ENCODE measurements at regions not wholly inside any gene's neighbourhood (a gene's known extent, or its start where the extent isn't known, plus 50 kb on each side); places are given as distances from the start of the nearest gene placed in this dataset.

GRCh38 chr13:54368387-54368786 is 1339.8 kb downstream of the OLFM4 start:
- H3K4me3 ChIP-seq (ENCODE audit: low read length in 2 of 2): no peak overlapping the region
- no peak overlapping the region for H3K27ac ChIP-seq (ENCODE audit: low read depth in 2 of 2, low read length in 2 of 2)
- no peaks in the 10 kb centered on the region for H3K27me3 ChIP-seq (ENCODE audit: control insufficient read depth in 2 of 2, insufficient read depth in 2 of 2, low read length in 2 of 2)
- H3K9ac ChIP-seq (ENCODE audit: low read depth in 1 of 2, low read length in 2 of 2): no peak overlapping the region
- H3K4me1 ChIP-seq (ENCODE audit: control insufficient read depth in 2 of 2, insufficient read depth in 2 of 2, low read length in 2 of 2): no peaks in the 10 kb centered on the region
- H3K36me3 ChIP-seq (ENCODE audit: control insufficient read depth in 2 of 2, insufficient read depth in 2 of 2, low read length in 2 of 2): no peaks in the 10 kb centered on the region
- no peaks in the 10 kb centered on the region for H3K9me3 ChIP-seq (ENCODE audit: control insufficient read depth in 2 of 2, low read length in 2 of 2)

DNA sequence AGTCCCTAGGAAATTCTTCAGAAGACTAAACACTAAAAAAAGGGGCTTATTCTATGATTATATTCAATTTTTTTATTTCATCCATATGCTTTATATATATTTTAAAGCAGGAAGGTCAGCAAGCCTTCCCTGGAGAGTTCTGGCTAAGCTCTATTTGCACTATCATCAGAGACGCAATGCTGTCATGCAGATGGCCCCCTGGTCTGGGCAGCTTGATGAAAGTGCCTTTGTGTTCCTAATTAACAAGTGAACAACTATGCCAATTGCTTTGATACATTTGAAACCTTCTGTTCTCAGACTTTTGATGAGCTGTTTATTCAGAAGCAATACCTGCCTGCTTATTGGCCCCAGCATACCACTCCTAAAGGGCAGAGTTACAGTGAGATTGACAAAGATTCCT is 1344.6 kb downstream of the OLFM4 start:
- no peaks in the 10 kb centered on the region for H3K9me3 ChIP-seq (ENCODE audit: control insufficient read depth in 2 of 2, low read length in 2 of 2)
- H3K27ac ChIP-seq (ENCODE audit: low read depth in 2 of 2, low read length in 2 of 2): no peak overlapping the region
- no peaks in the 10 kb centered on the region for H3K27me3 ChIP-seq (ENCODE audit: control insufficient read depth in 2 of 2, insufficient read depth in 2 of 2, low read length in 2 of 2)
- no peaks in the 10 kb centered on the region for H3K36me3 ChIP-seq (ENCODE audit: control insufficient read depth in 2 of 2, insufficient read depth in 2 of 2, low read length in 2 of 2)
- H3K4me3 ChIP-seq (ENCODE audit: low read length in 2 of 2): no peak overlapping the region
- H3K4me1 ChIP-seq (ENCODE audit: control insufficient read depth in 2 of 2, insufficient read depth in 2 of 2, low read length in 2 of 2): no peaks in the 10 kb centered on the region
- H3K9ac ChIP-seq (ENCODE audit: low read depth in 1 of 2, low read length in 2 of 2): no peak overlapping the region

GRCh38 chr13:54379461-54379860 is 1350.8 kb downstream of the OLFM4 start:
- Histone ChIP-seq H3K4me3 (ENCODE audit: low read length in 2 of 2) (no peak overlapping the region), H3K36me3 (ENCODE audit: control insufficient read depth in 2 of 2, insufficient read depth in 2 of 2, low read length in 2 of 2) (no peaks in the 10 kb centered on the region), H3K27ac (ENCODE audit: low read depth in 2 of 2, low read length in 2 of 2) (no peak overlapping the region), H3K27me3 (ENCODE audit: control insufficient read depth in 2 of 2, insufficient read depth in 2 of 2, low read length in 2 of 2) (no peaks in the 10 kb centered on the region), H3K9me3 (ENCODE audit: control insufficient read depth in 2 of 2, low read length in 2 of 2) (no peaks in the 10 kb centered on the region), H3K9ac (ENCODE audit: low read depth in 1 of 2, low read length in 2 of 2) (no peak overlapping the region), H3K4me1 (ENCODE audit: control insufficient read depth in 2 of 2, insufficient read depth in 2 of 2, low read length in 2 of 2) (no peaks in the 10 kb centered on the region)

GRCh38 chr13:54383604-54384003 is 1355.0 kb downstream of the OLFM4 start:
- Histone ChIP-seq H3K9ac (ENCODE audit: low read depth in 1 of 2, low read length in 2 of 2) (no peak overlapping the region), H3K9me3 (ENCODE audit: control insufficient read depth in 2 of 2, low read length in 2 of 2) (no peaks in the 10 kb centered on the region), H3K27ac (ENCODE audit: low read depth in 2 of 2, low read length in 2 of 2) (no peak overlapping the region), H3K4me3 (ENCODE audit: low read length in 2 of 2) (no peak overlapping the region), H3K4me1 (ENCODE audit: control insufficient read depth in 2 of 2, insufficient read depth in 2 of 2, low read length in 2 of 2) (no peaks in the 10 kb centered on the region), H3K27me3 (ENCODE audit: control insufficient read depth in 2 of 2, insufficient read depth in 2 of 2, low read length in 2 of 2) (no peaks in the 10 kb centered on the region), H3K36me3 (ENCODE audit: control insufficient read depth in 2 of 2, insufficient read depth in 2 of 2, low read length in 2 of 2) (no peaks in the 10 kb centered on the region)

DNA sequence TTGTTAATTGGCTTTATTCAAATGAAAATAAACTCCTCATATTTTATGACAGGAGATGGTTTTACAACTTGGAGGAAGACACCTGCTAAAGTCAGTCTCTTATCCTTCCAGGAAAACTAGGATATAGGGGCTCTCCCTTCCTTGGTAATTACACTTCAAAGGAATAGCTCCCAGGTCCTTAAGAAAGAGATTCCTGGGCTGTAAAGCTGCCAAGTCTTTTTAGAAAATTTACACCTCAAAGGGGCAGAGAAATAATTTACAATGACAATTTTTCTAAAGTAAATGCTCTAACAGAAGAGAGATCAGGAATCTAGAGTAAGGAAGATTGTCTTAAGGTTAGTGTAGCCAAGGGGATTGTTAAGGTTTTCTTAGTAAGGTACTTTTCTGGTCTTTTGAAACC is 1359.0 kb downstream of the OLFM4 start:
- Histone ChIP-seq H3K9ac (ENCODE audit: low read depth in 1 of 2, low read length in 2 of 2) (no peak overlapping the region), H3K4me3 (ENCODE audit: low read length in 2 of 2) (no peak overlapping the region), H3K4me1 (ENCODE audit: control insufficient read depth in 2 of 2, insufficient read depth in 2 of 2, low read length in 2 of 2) (no peaks in the 10 kb centered on the region)

DNA sequence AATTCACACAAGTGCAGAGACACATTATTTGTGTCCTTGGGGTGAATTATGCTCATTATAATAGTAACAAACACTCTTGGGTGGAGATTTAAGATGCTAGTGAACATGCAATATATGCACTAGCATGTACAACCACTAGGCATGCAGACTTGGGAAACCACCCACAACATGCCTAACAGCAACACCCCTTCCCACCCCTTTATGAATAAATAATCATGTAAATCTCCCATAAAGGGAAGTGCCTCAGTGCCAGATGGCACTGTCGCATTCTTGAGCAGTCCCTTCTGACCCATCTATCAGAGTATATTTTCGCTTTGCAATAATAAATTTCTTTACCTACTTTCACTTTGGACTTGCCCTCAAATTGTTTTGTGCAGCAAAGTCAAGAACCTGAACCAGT is 1362.2 kb downstream of the OLFM4 start:
- Histone ChIP-seq H3K27ac (ENCODE audit: low read depth in 2 of 2, low read length in 2 of 2) (no peak overlapping the region), H3K27me3 (ENCODE audit: control insufficient read depth in 2 of 2, insufficient read depth in 2 of 2, low read length in 2 of 2) (no peaks in the 10 kb centered on the region), H3K9ac (ENCODE audit: low read depth in 1 of 2, low read length in 2 of 2) (no peak overlapping the region), H3K4me1 (ENCODE audit: control insufficient read depth in 2 of 2, insufficient read depth in 2 of 2, low read length in 2 of 2) (no peaks in the 10 kb centered on the region), H3K9me3 (ENCODE audit: control insufficient read depth in 2 of 2, low read length in 2 of 2) (peaks cover 0 to 2% of the 10 kb centered on the region in 2 donors), H3K4me3 (ENCODE audit: low read length in 2 of 2) (no peak overlapping the region), H3K36me3 (ENCODE audit: control insufficient read depth in 2 of 2, insufficient read depth in 2 of 2, low read length in 2 of 2) (no peaks in the 10 kb centered on the region)

More for the DNA sequence above, 1359.0 kb downstream of the OLFM4 start:
- H3K27ac ChIP-seq (ENCODE audit: low read depth in 2 of 2, low read length in 2 of 2): no peak overlapping the region
- peaks cover 0 to 2% of the 10 kb centered on the region in 2 donors for H3K9me3 ChIP-seq (ENCODE audit: control insufficient read depth in 2 of 2, low read length in 2 of 2)
- no peaks in the 10 kb centered on the region for H3K27me3 ChIP-seq (ENCODE audit: control insufficient read depth in 2 of 2, insufficient read depth in 2 of 2, low read length in 2 of 2)
- H3K36me3 ChIP-seq (ENCODE audit: control insufficient read depth in 2 of 2, insufficient read depth in 2 of 2, low read length in 2 of 2): no peaks in the 10 kb centered on the region

- H3K9me3 ChIP-seq (ENCODE audit: control insufficient read depth in 2 of 2, low read length in 2 of 2): peaks cover 0 to 2% of the 10 kb centered on the region in 2 donors
- no peak overlapping the region for H3K27ac ChIP-seq (ENCODE audit: low read depth in 2 of 2, low read length in 2 of 2)
These were observed 1365.6 kb downstream of the OLFM4 start for GRCh38 chr13:54394085-54394700.

GRCh38 chr13:54394908-54395307 is 1366.3 kb downstream of the OLFM4 start:
- Histone ChIP-seq H3K4me1 (ENCODE audit: control insufficient read depth in 2 of 2, insufficient read depth in 2 of 2, low read length in 2 of 2) (no peaks in the 10 kb centered on the region), H3K4me3 (ENCODE audit: low read length in 2 of 2) (no peak overlapping the region), H3K27ac (ENCODE audit: low read depth in 2 of 2, low read length in 2 of 2) (no peak overlapping the region), H3K9ac (ENCODE audit: low read depth in 1 of 2, low read length in 2 of 2) (no peak overlapping the region), H3K36me3 (ENCODE audit: control insufficient read depth in 2 of 2, insufficient read depth in 2 of 2, low read length in 2 of 2) (no peaks in the 10 kb centered on the region), H3K27me3 (ENCODE audit: control insufficient read depth in 2 of 2, insufficient read depth in 2 of 2, low read length in 2 of 2) (no peaks in the 10 kb centered on the region), H3K9me3 (ENCODE audit: control insufficient read depth in 2 of 2, low read length in 2 of 2) (peaks cover 0 to 2% of the 10 kb centered on the region in 2 donors)

More at GRCh38 chr13:54394085-54394700, 1365.6 kb downstream of the OLFM4 start:
- Histone ChIP-seq H3K4me1 (ENCODE audit: control insufficient read depth in 2 of 2, insufficient read depth in 2 of 2, low read length in 2 of 2) (no peaks in the 10 kb centered on the region), H3K36me3 (ENCODE audit: control insufficient read depth in 2 of 2, insufficient read depth in 2 of 2, low read length in 2 of 2) (no peaks in the 10 kb centered on the region), H3K4me3 (ENCODE audit: low read length in 2 of 2) (no peak overlapping the region), H3K9ac (ENCODE audit: low read depth in 1 of 2, low read length in 2 of 2) (no peak overlapping the region), H3K27me3 (ENCODE audit: control insufficient read depth in 2 of 2, insufficient read depth in 2 of 2, low read length in 2 of 2) (no peaks in the 10 kb centered on the region)

- Histone ChIP-seq H3K27me3 (ENCODE audit: control insufficient read depth in 2 of 2, insufficient read depth in 2 of 2, low read length in 2 of 2) (no peaks in the 10 kb centered on the region), H3K9ac (ENCODE audit: low read depth in 1 of 2, low read length in 2 of 2) (no peak overlapping the region), H3K9me3 (ENCODE audit: control insufficient read depth in 2 of 2, low read length in 2 of 2) (peaks cover 0 to 1% of the 10 kb centered on the region in 2 donors), H3K36me3 (ENCODE audit: control insufficient read depth in 2 of 2, insufficient read depth in 2 of 2, low read length in 2 of 2) (no peaks in the 10 kb centered on the region), H3K4me1 (ENCODE audit: control insufficient read depth in 2 of 2, insufficient read depth in 2 of 2, low read length in 2 of 2) (no peaks in the 10 kb centered on the region), H3K27ac (ENCODE audit: low read depth in 2 of 2, low read length in 2 of 2) (no peak overlapping the region), H3K4me3 (ENCODE audit: low read length in 2 of 2) (no peak overlapping the region)
These were observed 1373.9 kb downstream of the OLFM4 start for GRCh38 chr13:54402495-54402894.

GRCh38 chr13:54415753-54416366 is 1387.2 kb downstream of the OLFM4 start:
- no peaks in the 10 kb centered on the region for H3K9me3 ChIP-seq (ENCODE audit: control insufficient read depth in 2 of 2, low read length in 2 of 2)
- no peaks in the 10 kb centered on the region for H3K27me3 ChIP-seq (ENCODE audit: control insufficient read depth in 2 of 2, insufficient read depth in 2 of 2, low read length in 2 of 2)
- H3K27ac ChIP-seq (ENCODE audit: low read depth in 2 of 2, low read length in 2 of 2): no peak overlapping the region
- no peaks in the 10 kb centered on the region for H3K4me1 ChIP-seq (ENCODE audit: control insufficient read depth in 2 of 2, insufficient read depth in 2 of 2, low read length in 2 of 2)
- no peak overlapping the region for H3K4me3 ChIP-seq (ENCODE audit: low read length in 2 of 2)
- H3K9ac ChIP-seq (ENCODE audit: low read depth in 1 of 2, low read length in 2 of 2): no peak overlapping the region
- H3K36me3 ChIP-seq (ENCODE audit: control insufficient read depth in 2 of 2, insufficient read depth in 2 of 2, low read length in 2 of 2): no peaks in the 10 kb centered on the region

Data from mucosa of rectum (tissue), 2 donors.